Activated CD4-positive, alpha-beta T cell treated with anti-CD3 and anti-CD28 coated beads for 36 hours (primary cell): ENCODE measurements at regions not wholly inside any gene's neighbourhood (a gene's known extent, or its start where the extent isn't known, plus 50 kb on each side); places are given as distances from the start of the nearest gene placed in this dataset.

Source experiments
- ATAC-seq: fragments of 200-7000 bp; cut with Tn5 transposase; one replicate; pipeline ENCODE4 v1.10.0; 2021; ENCODE audit warnings: mild to moderate bottlenecking, moderate library complexity
- CTCF ChIA-PET: fragments of 350-600 bp; sonication (Branson Sonifier 250); formaldehyde crosslinking; loops from one replicate; lab custom pipeline; 2021; ENCODE audit warnings: antibody characterized with exemption; lab: Charles Lee
- POLR2A ChIA-PET: fragments of 350-600 bp; sonication (Branson Sonifier 250); formaldehyde crosslinking; loops from one replicate; lab custom pipeline; 2021; ENCODE audit warnings: antibody characterized with exemption, inconsistent platforms; lab: Charles Lee
- DNase-seq: peaks from one replicate; pipeline ENCODE4 v3.0.0-alpha.2; 2020
- H3K27ac Mint-ChIP-seq: one replicate; pipeline ENCODE4 v1.8.0; 2021; ENCODE audit warnings: mixed read lengths
- H3K27me3 Mint-ChIP-seq: one replicate; pipeline ENCODE4 v1.8.0; 2021; ENCODE audit warnings: mixed read lengths
- H3K36me3 Mint-ChIP-seq: one replicate; pipeline ENCODE4 v1.8.0; 2021; ENCODE audit warnings: low read depth, mixed read lengths
- H3K4me1 Mint-ChIP-seq: one replicate; pipeline ENCODE4 v1.8.0; 2021; ENCODE audit warnings: mixed read lengths
- H3K4me3 Mint-ChIP-seq: one replicate; pipeline ENCODE4 v1.8.0; 2021; ENCODE audit warnings: mild to moderate bottlenecking, moderate library complexity, mixed read lengths
- H3K9me3 Mint-ChIP-seq: one replicate; pipeline ENCODE4 v1.8.0; 2021; ENCODE audit warnings: low read depth, mixed read lengths
- intact Hi-C, 2 experiments: fragments of 100-400 bp; cut with DNase I in 1 of 2; cut with micrococcal nuclease in 1 of 2; formaldehyde crosslinking; loops; one replicate each; pipeline versions ENCODE4 v1.14.2 to v1.15.1; 2022 to 2024; cut with DNase I, micrococcal nuclease

DNA sequence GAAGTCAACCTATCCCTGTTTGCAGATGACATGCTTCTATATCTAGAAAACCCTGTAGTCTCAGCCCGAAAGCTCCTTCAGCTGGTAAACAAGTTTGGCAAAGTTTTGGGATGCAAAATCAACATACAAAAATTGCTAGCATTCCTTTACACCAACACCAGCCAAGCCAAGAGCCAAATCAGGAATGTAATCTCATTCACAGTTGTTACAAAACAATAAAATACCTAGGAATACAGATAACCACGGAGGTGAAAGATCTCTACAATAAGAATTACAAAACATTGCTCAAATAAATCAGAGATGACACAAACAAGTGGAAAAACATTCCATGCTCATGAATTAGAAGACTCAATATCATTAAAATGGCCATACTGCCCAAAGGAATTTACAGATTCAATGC is 50.4 kb upstream of the ZNF365 start:
- intact Hi-C loops, result no loop called here
- ChIA-PET POLR2A (no interaction called here), CTCF (interaction anchor here (0.6 kb wide), 1 partner anchor 59 kb away, joined by 3 read pairs; no protein-coding TSS in a partner anchor)
- Mint-ChIP-seq H3K27ac (no peak overlapping the region), H3K36me3 (no peaks in the 10 kb centered on the region), H3K9me3 (no peaks in the 10 kb centered on the region), H3K4me1 (no peaks in the 10 kb centered on the region), H3K4me3 (no peak overlapping the region), H3K27me3 (peaks cover 9% of the 10 kb centered on the region)
- ATAC-seq (no peak), DNase-seq (no peak)
